ENCODE measurements at regions not wholly inside any gene's neighbourhood (a gene's known extent, or its start where the extent isn't known, plus 50 kb on each side); places are given as distances from the start of the nearest gene placed in this dataset.

DNA sequence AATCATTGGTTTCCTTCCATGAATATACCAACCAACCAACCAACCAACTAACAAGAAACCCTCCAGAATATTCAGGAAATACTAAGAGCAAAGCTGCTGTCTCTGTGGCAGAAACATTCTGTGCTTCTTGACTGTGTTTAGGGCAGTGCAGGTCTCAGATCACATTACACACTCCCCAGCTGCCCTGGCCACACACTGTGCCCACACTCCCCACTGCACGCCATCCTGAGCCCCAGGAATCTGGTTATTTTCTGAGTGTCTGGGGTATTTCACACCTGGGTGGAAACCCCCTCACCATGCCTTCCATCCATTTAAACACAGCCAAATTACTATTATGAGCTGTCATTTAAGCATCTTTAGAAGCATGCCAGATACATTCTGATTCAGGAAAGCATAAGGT, 183.7 kb upstream of the ANK3 start:
- TF ChIP-seq CTCF (IDR thresholded peaks at IDR 0.05; ENCODE audit: borderline replicate concordance, extremely low read depth, low read length, poor library complexity, severe bottlenecking), result no peak
- no peak for TF ChIP-seq EZH2 (IDR thresholded peaks at IDR 0.05; ENCODE audit: borderline replicate concordance, low read depth, low read length, severe bottlenecking)
- H3K9me3 ChIP-seq (ENCODE audit: insufficient read depth, low read length, severe bottlenecking), result no peaks in the 10 kb centered on the region
- no peaks in the 10 kb centered on the region for H3K4me1 ChIP-seq (ENCODE audit: insufficient read depth, low read length)
- no peak overlapping the region for H3K4me3 ChIP-seq (ENCODE audit: low read depth in 1 of 2, low read length in 2 of 2)
- ATAC-seq (ENCODE audit: insufficient read depth, low read depth), result no peak
- no peak overlapping the region for H2AFZ ChIP-seq (ENCODE audit: low read depth, low read length)
- H3K36me3 ChIP-seq (ENCODE audit: insufficient read depth, low read length), result no peaks in the 10 kb centered on the region
- H3K27me3 ChIP-seq (ENCODE audit: insufficient read depth, low read length, poor library complexity), result peaks cover 7% of the 10 kb centered on the region
- no peak for DNase-seq
- H3K9ac ChIP-seq (ENCODE audit: low read depth, low read length), result no peak overlapping the region
- H3K4me2 ChIP-seq (ENCODE audit: insufficient read depth, low read length), result no peak overlapping the region
- H4K20me1 ChIP-seq (ENCODE audit: insufficient read depth, low read length), result no peaks in the 10 kb centered on the region
- no peaks in the 10 kb centered on the region for H3K79me2 ChIP-seq (ENCODE audit: insufficient read depth, low read length)
- H3K27ac ChIP-seq (ENCODE audit: low read length), result no peak overlapping the region

- Histone ChIP-seq H3K27ac (ENCODE audit: low read length) (no peak overlapping the region), H4K20me1 (ENCODE audit: insufficient read depth, low read length) (no peaks in the 10 kb centered on the region), H3K79me2 (ENCODE audit: insufficient read depth, low read length) (no peaks in the 10 kb centered on the region), H3K4me1 (ENCODE audit: insufficient read depth, low read length) (no peaks in the 10 kb centered on the region), H2AFZ (ENCODE audit: low read depth, low read length) (no peak overlapping the region), H3K36me3 (ENCODE audit: insufficient read depth, low read length) (no peaks in the 10 kb centered on the region), H3K9ac (ENCODE audit: low read depth, low read length) (no peak overlapping the region), H3K9me3 (ENCODE audit: insufficient read depth, low read length, severe bottlenecking) (no peaks in the 10 kb centered on the region), H3K4me3 (ENCODE audit: low read depth in 1 of 2, low read length in 2 of 2) (no peak overlapping the region), H3K27me3 (ENCODE audit: insufficient read depth, low read length, poor library complexity) (peaks cover 7% of the 10 kb centered on the region), H3K4me2 (ENCODE audit: insufficient read depth, low read length) (no peak overlapping the region)
- TF ChIP-seq EZH2 (IDR thresholded peaks at IDR 0.05; ENCODE audit: borderline replicate concordance, low read depth, low read length, severe bottlenecking), result no peak
- TF ChIP-seq CTCF (IDR thresholded peaks at IDR 0.05; ENCODE audit: borderline replicate concordance, extremely low read depth, low read length, poor library complexity, severe bottlenecking), result no peak
- ATAC-seq (ENCODE audit: insufficient read depth, low read depth) (no peak), DNase-seq (no peak)
These were observed 183.0 kb upstream of the ANK3 start for GRCh38 chr10:60572511-60573194.

DNA sequence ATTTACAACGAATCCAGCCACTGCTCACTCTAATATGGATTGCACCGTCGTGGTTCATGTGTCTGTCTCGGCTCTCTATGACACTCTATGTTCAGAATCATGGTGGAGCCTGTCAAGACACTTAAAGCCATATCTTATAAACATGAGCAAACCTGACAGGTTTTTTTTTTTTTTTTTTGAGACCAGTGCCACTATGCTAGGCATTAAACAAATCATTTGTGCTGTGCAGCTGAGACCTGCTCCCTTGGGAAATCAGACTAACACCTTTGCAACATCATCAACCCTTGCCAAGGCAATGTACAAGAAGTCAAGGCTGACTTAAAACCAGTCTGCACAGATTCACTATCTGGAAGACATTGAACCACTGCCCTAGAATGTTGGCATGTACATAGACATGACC, 181.2 kb upstream of the ANK3 start:
- no peaks in the 10 kb centered on the region for H3K79me2 ChIP-seq (ENCODE audit: insufficient read depth, low read length)
- H3K4me3 ChIP-seq (ENCODE audit: low read depth in 1 of 2, low read length in 2 of 2), result no peak overlapping the region
- ATAC-seq (ENCODE audit: insufficient read depth, low read depth) (no peak), DNase-seq (no peak)
- no peak overlapping the region for H3K27ac ChIP-seq (ENCODE audit: low read length)
- H3K36me3 ChIP-seq (ENCODE audit: insufficient read depth, low read length), result no peaks in the 10 kb centered on the region
- no peaks in the 10 kb centered on the region for H3K9me3 ChIP-seq (ENCODE audit: insufficient read depth, low read length, severe bottlenecking)
- H3K27me3 ChIP-seq (ENCODE audit: insufficient read depth, low read length, poor library complexity), result no peaks in the 10 kb centered on the region
- no peak overlapping the region for H2AFZ ChIP-seq (ENCODE audit: low read depth, low read length)
- H3K4me1 ChIP-seq (ENCODE audit: insufficient read depth, low read length), result no peaks in the 10 kb centered on the region
- H4K20me1 ChIP-seq (ENCODE audit: insufficient read depth, low read length), result no peaks in the 10 kb centered on the region
- TF ChIP-seq EZH2 (IDR thresholded peaks at IDR 0.05; ENCODE audit: borderline replicate concordance, low read depth, low read length, severe bottlenecking) (no peak), CTCF (IDR thresholded peaks at IDR 0.05; ENCODE audit: borderline replicate concordance, extremely low read depth, low read length, poor library complexity, severe bottlenecking) (no peak)
- no peak overlapping the region for H3K9ac ChIP-seq (ENCODE audit: low read depth, low read length)
- H3K4me2 ChIP-seq (ENCODE audit: insufficient read depth, low read length), result no peak overlapping the region

Measured in DND-41 (cell line).